ENCODE measurements at regions not wholly inside any gene's neighbourhood (a gene's known extent, or its start where the extent isn't known, plus 50 kb on each side); places are given as distances from the start of the nearest gene placed in this dataset.

GRCh38 chr13:97600458-97601075 is 166.6 kb downstream of the RAP2A start:
- no peak for DNase-seq
- Histone ChIP-seq H3K27me3 (no peaks in the 10 kb centered on the region), H3K4me3 (no peak overlapping the region), H3K9me3 (no peaks in the 10 kb centered on the region), H3K4me1 (ENCODE audit: insufficient read depth) (no peaks in the 10 kb centered on the region), H3K36me3 (no peaks in the 10 kb centered on the region), H3K27ac (no peak overlapping the region)
- WGBS, 3 donors = 40 to 48% (median 42%) methylated on average over 3 of the region's 3 CpGs
- intact Hi-C loops (cut with DNase I) = no loop called here
- TF ChIP-seq EP300 (IDR thresholded peaks at IDR 0.05) (no peak), CTCF (IDR thresholded peaks at IDR 0.05) (no peak)

GRCh38 chr13:97615266-97615665 is 181.3 kb downstream of the RAP2A start:
- TF ChIP-seq CTCF (IDR thresholded peaks at IDR 0.05) (no peak), POLR2A (IDR thresholded peaks at IDR 0.05) (no peak), EP300 (IDR thresholded peaks at IDR 0.05) (no peak)
- intact Hi-C loops (cut with DNase I) = no loop called here
- no peak overlapping the region for H3K4me3 ChIP-seq
- 78 to 82% (median 82%) methylated on average over 3 of the region's 3 CpGs for WGBS, 3 donors
- H3K27me3 ChIP-seq = no peaks in the 10 kb centered on the region
- DNase-seq = no peak
- no peaks in the 10 kb centered on the region for H3K9me3 ChIP-seq
- H3K4me1 ChIP-seq (ENCODE audit: insufficient read depth) = no peaks in the 10 kb centered on the region
- no peaks in the 10 kb centered on the region for H3K36me3 ChIP-seq
- H3K27ac ChIP-seq = no peak overlapping the region

GRCh38 chr13:97616385-97616784 is 182.4 kb downstream of the RAP2A start:
- DNase-seq = no peak
- TF ChIP-seq CTCF (IDR thresholded peaks at IDR 0.05) = no peak
- intact Hi-C loops (cut with DNase I) = no loop called here
- no peak overlapping the region for H3K27ac ChIP-seq
- H3K36me3 ChIP-seq = no peaks in the 10 kb centered on the region
- no peaks in the 10 kb centered on the region for H3K27me3 ChIP-seq
- no peaks in the 10 kb centered on the region for H3K9me3 ChIP-seq
- H3K4me1 ChIP-seq (ENCODE audit: insufficient read depth) = no peaks in the 10 kb centered on the region
- no peak overlapping the region for H3K4me3 ChIP-seq

GRCh38 chr13:97621025-97621424 is 187.1 kb downstream of the RAP2A start:
- Histone ChIP-seq H3K27ac (no peak overlapping the region), H3K4me3 (no peak overlapping the region), H3K9me3 (no peaks in the 10 kb centered on the region), H3K4me1 (ENCODE audit: insufficient read depth) (no peaks in the 10 kb centered on the region), H3K27me3 (no peaks in the 10 kb centered on the region), H3K36me3 (no peaks in the 10 kb centered on the region)
- WGBS, 3 donors = 84 to 90% (median 89%) methylated on average over 15 of the region's 15 CpGs
- intact Hi-C loops (cut with DNase I) = no loop called here
- TF ChIP-seq EP300 (IDR thresholded peaks at IDR 0.05) (no peak), CTCF (IDR thresholded peaks at IDR 0.05) (no peak), POLR2A (IDR thresholded peaks at IDR 0.05) (no peak)
- no peak for DNase-seq
